Stimulated activated CD4-positive, alpha-beta T cell treated with anti-CD3 and anti-CD28 coated beads, Interleukin-1b, Interleukin-23, amount 100 ng/mL, for 48 hours (primary cell): ENCODE measurements at regions not wholly inside any gene's neighbourhood (a gene's known extent, or its start where the extent isn't known, plus 50 kb on each side); places are given as distances from the start of the nearest gene placed in this dataset.

Experiments
- DNase-seq: peaks from one replicate; pipeline ENCODE4 v3.0.0-alpha.2; 2020

DNA sequence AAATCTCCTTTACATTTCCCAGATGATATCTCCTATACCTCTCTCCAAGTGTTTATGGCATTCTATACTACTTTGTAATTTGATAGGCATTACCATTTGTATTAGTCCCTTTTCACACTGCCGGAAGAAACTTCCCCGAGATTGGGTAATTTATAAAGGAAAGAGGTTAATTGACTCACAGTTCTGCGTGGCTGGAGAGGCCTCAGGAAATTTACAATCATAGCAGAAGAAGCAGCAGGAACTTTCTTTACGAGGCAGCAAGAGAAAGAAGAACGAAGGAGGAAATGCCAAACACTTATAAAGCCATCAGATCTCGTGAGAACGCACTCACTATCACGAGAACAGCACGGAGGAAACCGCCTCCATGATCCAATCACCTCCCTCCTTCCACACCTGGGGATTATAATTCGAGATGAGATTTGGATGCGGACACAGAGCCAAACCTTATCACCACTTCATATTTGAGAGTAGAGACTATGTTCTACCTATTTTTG, 1194.6 kb downstream of the SORCS1 start:
- no peak for DNase-seq

DNA sequence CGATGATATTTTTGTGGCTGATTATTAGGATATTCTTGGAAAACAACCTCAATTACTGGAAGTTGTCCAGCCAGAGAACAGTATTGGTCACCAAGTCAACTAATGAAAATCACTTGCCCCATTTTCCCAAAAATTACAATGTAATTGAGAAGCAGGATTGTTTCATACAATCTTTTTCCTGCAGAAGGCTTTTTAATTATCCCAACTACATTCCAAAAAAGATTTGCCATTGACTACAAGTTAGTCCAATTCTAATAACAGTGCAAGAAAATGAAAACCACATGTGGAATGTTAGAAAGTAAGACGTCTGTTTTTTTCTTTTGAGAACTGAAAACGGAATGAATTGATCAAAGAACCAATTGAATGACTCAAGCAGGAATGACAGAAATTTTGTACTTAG, 1195.8 kb downstream of the SORCS1 start:
- DNase-seq = no peak

DNA sequence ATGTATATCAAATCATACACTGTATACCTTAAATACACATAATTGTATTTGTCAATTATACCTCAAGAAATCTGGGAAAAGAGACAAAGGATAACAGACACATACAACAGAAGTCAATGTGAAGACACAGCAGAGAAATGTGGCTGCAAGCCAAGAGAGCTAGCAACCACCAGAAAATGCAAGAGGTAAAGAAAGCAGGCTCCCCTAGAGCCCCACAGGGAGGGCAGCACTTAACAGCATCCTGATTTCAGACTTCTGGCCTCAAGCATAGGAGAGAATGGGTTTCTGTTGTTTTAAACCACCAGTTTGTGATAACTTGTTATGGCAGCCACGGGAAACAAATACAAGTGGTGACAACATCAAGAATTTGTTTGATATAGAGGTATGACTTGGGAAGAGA, 1197.2 kb downstream of the SORCS1 start:
- no peak for DNase-seq

DNA sequence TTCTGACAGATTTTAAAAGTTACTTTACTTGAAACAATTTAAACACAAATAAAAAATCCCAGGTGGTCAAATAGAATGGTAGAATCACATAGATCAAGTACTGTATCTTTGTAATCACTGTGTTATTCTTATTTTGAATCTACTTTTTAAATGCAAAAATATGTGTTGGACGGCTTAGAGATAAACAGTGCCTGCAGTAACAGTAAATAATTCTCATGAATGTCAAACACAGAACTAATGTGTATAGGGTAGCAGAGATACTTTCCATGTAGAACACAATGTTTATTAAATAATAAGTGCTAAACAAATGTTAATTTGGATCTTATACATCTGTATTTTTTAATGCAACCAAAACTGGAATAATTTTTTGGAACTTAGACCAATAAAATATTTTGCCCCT, 1199.4 kb downstream of the SORCS1 start:
- DNase-seq = no peak

- no peak for DNase-seq
These were observed 1200.5 kb downstream of the SORCS1 start for GRCh38 chr10:105964009-105964408.

GRCh38 chr10:105963334-105963884, 1201.1 kb downstream of the SORCS1 start:
- no peak for DNase-seq

DNA sequence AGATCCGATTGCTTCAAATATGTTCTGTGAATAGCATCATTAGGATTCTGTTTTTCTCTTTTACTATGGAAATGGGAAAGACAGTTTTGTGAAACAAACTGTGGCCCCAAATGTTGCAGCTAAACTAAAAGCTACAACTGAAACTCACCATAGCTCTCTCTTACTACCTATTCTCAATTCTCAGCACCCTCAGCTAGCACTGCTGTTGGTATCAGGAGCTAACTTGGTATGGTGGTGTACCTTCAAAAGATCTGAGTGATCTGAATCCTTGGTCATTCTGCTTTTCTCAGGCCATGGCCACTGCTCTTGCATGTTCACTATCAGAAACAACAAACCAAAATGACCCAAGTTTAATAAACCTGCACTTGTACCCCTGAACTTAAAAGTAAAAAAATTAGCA, 1208.0 kb downstream of the SORCS1 start:
- DNase-seq = no peak

- no peak for DNase-seq
These were observed 1210.6 kb downstream of the SORCS1 start for GRCh38 chr10:105953861-105954260.

GRCh38 chr10:105953056-105953455, 1211.5 kb downstream of the SORCS1 start:
- DNase-seq = no peak

DNA sequence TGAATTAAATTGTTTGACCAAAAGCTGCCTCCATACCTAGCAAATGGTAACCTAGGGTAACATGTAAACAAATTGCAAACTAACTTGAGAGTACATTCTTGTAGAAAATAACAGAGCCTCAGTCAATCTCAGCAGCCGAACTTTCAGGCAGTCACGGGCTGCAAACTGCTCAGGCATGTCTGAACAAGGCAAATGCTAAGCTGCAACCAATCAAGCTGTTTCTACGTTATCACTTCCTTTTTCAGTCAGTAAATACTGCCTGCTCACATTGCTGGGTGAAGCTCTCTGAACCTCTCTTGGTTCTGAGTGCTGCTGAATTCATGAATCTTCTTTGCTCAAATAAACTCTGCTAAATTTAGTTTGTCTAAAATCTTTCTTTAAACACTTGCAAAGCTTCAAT, 1212.4 kb downstream of the SORCS1 start:
- no peak for DNase-seq

- DNase-seq = peak; percentile 3
These were observed 1214.1 kb downstream of the SORCS1 start for GRCh38 chr10:105950410-105950809.

DNA sequence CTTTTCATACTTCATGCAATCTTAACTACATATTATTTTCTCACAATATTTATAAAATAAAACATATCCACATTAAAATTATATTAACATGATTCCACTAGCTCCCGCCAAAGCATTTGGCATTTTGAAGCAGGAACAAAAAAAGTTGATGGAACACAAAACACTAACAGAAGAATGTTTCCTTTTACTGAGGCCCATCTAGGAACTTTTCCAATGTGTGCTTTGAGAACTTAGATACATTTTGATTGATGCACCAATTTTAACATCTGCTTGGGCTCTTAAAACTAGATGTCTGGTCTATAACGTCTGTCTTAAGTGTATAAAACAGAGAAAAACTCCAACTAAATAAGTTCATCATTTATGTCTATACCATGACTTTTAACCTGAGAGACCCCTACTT, 1214.8 kb downstream of the SORCS1 start:
- DNase-seq = no peak

DNA sequence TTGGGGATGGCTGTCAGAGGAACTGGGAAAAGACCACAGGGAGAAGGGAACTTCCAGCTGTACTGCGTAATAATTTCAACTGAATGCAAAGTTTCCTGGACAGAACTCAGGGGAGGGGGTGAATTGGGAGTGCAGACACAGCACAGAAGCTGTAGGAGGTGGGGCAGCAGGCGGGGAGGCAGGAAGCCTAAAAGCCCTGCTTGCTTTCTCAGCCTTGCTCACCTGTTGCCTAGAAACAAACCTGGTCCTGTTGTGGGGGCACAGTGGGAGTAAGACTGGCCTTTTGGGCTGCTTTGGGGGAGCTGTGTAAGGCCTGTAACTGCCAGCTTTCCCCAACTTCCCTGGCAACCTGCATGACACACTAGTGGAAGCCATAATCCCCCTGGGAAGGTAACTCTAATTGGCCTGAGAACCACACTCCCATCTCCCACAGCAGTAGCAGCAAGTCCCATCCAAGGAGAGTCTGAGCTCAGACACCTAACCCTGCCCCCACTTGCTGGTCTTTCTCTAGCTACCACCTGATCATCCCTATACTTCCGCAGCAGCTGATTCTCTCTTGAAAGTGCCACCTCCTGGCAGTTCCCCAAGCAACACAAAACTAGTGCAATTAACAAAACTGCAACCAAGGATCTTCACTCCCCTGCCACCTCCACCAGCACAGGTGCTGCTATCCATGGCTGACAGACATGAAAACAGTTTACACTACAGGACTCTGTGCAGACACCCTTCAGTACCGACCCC, 1239.3 kb downstream of the SORCS1 start:
- DNase-seq = no peak

GRCh38 chr10:105921348-105921747, 1243.2 kb downstream of the SORCS1 start:
- no peak for DNase-seq

GRCh38 chr10:105914432-105914831, 1250.1 kb downstream of the SORCS1 start:
- no peak for DNase-seq

DNA sequence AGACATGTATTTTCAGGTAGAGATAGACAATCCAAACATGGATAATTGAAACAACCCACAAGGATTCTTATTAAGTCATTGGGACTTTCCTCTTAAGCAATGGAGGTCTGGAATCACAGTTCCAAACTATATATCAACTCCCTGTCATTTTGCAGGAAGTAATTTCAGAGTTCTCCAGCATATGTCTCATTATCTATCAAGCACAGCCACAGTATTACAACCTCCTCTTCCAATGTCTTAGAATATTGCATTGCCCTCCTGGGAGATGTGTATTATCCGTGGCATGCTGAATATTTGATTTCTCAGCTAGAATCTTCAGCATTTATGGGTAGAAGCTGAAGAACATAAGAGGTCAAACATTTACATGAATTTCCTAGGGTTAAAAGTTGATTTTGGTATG, 1255.8 kb downstream of the SORCS1 start:
- no peak for DNase-seq

DNA sequence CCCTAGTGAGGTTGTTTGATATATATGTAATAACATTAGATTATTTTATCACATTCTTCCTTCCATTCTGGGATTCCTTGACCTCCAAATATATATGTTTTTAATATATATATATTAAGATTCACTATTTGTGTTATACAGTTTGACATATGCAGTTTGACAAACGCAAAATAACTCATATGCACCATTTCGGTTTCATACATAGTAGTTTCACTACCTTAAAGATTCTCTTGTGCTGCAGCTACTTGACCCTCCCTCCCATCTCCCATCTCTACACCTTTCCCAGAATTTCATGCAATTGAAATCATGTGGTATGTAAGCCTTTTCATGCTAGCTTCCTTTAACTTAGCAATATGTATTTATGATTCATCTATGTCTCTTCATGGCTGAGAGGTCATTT, 1244.4 kb downstream of the SORCS3 start:
- DNase-seq = no peak

DNA sequence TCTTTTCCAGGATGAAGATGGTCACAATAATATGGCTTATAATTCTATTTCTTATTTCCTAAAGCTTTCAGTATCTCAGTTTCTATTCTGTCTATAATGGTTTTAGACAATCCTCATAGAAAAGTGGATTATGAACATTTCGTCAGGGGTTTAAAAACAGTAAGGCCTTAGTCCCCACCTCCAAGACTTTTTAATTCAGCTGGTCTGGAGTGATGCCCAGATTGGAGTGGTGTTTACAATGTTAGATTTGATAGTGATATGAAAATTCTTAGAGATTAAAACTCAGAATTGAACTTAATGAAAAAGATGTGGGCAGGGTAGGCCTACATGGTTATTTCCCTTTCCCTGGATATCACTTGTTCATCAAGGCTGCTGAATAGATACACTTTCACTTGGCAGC, 1238.3 kb downstream of the SORCS3 start:
- DNase-seq = no peak

DNA sequence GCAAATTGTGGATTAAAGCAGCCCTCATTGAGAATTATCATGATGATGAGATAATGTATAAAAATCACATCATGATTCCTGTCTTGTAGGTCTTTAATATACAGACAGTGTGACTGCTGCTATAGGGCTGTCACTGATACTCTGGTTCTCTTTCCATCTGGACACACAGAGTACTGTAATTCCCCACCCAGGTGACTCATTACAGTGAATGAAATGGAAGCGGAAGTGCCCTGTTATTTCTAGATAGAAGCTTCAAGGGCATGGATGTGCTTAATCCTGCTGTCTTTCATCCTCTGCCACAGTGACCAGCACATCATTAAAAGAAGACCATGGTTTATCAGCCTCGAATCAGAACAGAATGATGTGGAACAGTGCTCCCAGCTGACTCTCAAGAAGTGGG, 1234.0 kb downstream of the SORCS3 start:
- DNase-seq = no peak

DNA sequence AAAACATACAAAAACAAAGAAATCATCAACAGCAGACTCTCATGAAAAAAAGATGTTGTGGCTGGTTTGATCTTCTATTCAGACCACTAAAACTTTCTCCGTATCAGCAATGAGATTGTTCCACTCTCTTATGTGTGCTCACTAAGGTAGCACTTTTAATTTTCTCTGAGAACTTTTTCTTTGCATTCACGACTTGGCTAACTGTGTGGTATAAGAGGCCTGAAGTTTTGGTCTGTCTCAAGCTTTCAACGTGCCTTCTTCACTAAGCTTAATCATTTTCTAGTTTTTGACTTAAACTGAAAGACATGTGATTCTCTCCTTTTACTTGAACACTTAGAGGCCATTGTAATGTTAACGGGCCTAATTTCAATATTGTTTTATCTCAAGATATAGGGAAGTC, 1231.6 kb downstream of the SORCS3 start:
- no peak for DNase-seq

DNA sequence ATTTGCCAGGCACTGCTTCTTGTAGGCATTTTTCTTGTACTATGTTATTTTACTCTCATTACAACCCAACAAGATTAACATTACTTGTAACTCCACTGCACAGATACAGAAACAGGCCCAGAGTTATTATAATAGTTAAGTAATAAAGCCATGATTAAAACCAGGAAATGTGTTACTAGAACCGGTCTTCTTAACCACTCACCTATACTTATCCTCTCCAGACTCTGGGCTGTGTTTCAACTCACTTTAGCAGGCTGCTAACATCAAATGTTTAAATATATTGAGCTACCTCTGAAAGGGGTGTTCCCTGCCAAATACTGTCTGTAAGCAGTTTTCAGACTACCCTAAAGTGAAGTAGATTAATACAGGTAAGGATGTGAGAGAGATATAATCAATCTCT, 1227.8 kb downstream of the SORCS3 start:
- no peak for DNase-seq

- DNase-seq = no peak
These were observed 1223.8 kb downstream of the SORCS3 start for GRCh38 chr10:105864854-105865253.

DNA sequence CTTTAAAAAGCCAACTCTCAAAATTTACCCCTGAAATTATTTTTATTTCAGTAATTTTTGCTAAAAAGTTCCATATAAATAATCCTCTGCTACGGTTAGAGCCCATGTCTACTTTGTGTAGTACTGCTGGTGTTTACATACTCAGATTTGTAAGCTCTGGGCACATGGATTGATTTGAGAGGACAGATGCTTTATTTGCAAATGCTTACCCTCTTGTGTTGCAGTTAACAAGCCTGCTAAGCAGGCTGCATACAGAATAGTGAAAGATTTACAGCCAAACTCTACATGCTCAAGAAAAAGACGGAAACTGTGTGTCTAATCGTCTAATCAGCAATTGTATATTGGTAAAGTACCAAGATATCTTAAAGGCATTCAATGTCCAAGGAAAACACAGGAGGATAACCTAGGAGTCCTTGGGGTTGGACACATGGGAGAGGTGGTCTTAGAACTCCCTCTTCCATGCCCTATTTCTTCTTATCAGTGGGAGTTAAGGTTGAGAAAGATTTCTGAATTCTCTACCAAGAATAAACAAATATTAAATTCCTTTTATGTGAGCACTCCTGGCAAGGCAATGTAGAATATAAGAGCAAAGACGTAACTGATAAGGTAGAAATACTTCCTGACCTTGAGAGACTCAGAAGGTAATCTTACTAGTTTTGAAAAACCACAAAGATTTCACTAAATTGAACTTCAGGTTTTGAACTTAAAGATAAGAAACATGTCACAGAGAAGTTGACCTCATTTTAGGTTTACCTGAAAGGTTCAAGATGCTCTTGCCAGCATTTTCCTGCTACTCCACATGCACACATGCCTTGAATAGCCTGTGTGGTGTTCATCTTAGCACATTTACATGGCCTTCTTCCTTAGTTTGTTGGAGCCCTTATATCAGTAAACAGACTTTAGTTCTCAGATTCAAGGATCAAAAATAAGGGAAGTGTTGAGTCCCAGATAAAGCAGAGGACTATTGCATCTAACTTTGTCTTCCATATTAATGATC, 1216.5 kb downstream of the SORCS3 start:
- no peak for DNase-seq

DNA sequence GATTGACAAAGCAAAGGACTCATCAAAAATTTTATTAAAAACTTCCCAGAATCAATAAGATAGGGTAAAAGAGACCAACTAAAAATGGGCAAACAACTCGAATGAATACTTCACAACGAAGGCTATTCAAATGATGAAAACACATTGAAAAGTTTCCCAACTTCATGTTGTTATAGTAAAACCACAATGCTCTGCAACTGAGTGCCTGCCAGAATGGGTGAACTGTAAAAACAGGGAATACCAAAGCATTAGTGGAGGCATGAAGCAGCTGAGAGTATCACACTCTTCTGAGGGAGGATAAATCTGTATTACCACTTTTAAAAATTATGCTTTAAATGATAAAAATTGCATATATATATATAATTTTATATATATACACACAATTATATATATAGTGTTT, 1214.7 kb downstream of the SORCS3 start:
- no peak for DNase-seq
